ENCODE measurements at regions not wholly inside any gene's neighbourhood (a gene's known extent, or its start where the extent isn't known, plus 50 kb on each side); places are given as distances from the start of the nearest gene placed in this dataset.

DNA sequence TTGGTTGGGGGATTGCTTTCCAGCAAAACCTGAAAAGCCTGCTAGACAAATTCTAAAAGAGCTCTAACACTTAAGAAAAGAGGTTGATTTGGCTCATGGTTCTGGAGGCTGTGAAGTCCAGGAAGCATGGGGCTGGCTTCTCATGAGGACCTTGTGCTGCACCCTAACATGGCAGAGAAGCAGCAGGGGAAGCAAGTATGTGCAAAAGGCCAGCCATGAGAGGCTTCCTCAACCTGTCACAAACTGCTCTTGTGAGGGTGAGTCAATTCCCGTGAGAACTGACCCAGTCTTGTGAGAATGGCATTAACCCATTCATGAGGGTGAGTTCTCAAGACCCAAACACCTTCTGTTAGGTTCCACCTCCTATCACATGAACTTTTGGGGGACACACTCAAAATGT lies 54.3 kb upstream of the IGFBP3 start:
- no peak for TF ChIP-seq NANOG (IDR thresholded peaks at IDR 0.05; ENCODE audit: borderline replicate concordance)
- TF ChIP-seq CREB1 (CRISPR knock-in tag; IDR thresholded peaks at IDR 0.05; ENCODE audit: low read depth), result no peak
- no peak for TF ChIP-seq ZNF114 (CRISPR knock-in tag; IDR thresholded peaks at IDR 0.05)
- TF ChIP-seq JUNB (IDR thresholded peaks at IDR 0.05; ENCODE audit: unreplicated experiment), result no peak
- TF ChIP-seq CTCF (conservative IDR thresholded peaks at IDR 0.05; ENCODE audit: low read depth in 2 of 2), result no peak
- TF ChIP-seq STAT1 (IDR thresholded peaks at IDR 0.05; ENCODE audit: unreplicated experiment), result no peak
- TF ChIP-seq POLR2AphosphoS5 (IDR thresholded peaks at IDR 0.05; ENCODE audit: low read depth), result no peak
- no peak for TF ChIP-seq EZH2phosphoT487 (IDR thresholded peaks at IDR 0.05; ENCODE audit: unreplicated experiment)
- TF ChIP-seq, protein P1, sequence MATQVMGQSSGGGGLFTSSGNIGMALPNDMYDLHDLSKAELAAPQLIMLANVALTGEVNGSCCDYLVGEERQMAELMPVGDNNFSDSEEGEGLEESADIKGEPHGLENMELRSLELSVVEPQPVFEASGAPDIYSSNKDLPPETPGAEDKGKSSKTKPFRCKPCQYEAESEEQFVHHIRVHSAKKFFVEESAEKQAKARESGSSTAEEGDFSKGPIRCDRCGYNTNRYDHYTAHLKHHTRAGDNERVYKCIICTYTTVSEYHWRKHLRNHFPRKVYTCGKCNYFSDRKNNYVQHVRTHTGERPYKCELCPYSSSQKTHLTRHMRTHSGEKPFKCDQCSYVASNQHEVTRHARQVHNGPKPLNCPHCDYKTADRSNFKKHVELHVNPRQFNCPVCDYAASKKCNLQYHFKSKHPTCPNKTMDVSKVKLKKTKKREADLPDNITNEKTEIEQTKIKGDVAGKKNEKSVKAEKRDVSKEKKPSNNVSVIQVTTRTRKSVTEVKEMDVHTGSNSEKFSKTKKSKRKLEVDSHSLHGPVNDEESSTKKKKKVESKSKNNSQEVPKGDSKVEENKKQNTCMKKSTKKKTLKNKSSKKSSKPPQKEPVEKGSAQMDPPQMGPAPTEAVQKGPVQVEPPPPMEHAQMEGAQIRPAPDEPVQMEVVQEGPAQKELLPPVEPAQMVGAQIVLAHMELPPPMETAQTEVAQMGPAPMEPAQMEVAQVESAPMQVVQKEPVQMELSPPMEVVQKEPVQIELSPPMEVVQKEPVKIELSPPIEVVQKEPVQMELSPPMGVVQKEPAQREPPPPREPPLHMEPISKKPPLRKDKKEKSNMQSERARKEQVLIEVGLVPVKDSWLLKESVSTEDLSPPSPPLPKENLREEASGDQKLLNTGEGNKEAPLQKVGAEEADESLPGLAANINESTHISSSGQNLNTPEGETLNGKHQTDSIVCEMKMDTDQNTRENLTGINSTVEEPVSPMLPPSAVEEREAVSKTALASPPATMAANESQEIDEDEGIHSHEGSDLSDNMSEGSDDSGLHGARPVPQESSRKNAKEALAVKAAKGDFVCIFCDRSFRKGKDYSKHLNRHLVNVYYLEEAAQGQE (IDR thresholded peaks at IDR 0.05; ENCODE audit: unreplicated experiment), result no peak
- TF ChIP-seq, protein P2, sequence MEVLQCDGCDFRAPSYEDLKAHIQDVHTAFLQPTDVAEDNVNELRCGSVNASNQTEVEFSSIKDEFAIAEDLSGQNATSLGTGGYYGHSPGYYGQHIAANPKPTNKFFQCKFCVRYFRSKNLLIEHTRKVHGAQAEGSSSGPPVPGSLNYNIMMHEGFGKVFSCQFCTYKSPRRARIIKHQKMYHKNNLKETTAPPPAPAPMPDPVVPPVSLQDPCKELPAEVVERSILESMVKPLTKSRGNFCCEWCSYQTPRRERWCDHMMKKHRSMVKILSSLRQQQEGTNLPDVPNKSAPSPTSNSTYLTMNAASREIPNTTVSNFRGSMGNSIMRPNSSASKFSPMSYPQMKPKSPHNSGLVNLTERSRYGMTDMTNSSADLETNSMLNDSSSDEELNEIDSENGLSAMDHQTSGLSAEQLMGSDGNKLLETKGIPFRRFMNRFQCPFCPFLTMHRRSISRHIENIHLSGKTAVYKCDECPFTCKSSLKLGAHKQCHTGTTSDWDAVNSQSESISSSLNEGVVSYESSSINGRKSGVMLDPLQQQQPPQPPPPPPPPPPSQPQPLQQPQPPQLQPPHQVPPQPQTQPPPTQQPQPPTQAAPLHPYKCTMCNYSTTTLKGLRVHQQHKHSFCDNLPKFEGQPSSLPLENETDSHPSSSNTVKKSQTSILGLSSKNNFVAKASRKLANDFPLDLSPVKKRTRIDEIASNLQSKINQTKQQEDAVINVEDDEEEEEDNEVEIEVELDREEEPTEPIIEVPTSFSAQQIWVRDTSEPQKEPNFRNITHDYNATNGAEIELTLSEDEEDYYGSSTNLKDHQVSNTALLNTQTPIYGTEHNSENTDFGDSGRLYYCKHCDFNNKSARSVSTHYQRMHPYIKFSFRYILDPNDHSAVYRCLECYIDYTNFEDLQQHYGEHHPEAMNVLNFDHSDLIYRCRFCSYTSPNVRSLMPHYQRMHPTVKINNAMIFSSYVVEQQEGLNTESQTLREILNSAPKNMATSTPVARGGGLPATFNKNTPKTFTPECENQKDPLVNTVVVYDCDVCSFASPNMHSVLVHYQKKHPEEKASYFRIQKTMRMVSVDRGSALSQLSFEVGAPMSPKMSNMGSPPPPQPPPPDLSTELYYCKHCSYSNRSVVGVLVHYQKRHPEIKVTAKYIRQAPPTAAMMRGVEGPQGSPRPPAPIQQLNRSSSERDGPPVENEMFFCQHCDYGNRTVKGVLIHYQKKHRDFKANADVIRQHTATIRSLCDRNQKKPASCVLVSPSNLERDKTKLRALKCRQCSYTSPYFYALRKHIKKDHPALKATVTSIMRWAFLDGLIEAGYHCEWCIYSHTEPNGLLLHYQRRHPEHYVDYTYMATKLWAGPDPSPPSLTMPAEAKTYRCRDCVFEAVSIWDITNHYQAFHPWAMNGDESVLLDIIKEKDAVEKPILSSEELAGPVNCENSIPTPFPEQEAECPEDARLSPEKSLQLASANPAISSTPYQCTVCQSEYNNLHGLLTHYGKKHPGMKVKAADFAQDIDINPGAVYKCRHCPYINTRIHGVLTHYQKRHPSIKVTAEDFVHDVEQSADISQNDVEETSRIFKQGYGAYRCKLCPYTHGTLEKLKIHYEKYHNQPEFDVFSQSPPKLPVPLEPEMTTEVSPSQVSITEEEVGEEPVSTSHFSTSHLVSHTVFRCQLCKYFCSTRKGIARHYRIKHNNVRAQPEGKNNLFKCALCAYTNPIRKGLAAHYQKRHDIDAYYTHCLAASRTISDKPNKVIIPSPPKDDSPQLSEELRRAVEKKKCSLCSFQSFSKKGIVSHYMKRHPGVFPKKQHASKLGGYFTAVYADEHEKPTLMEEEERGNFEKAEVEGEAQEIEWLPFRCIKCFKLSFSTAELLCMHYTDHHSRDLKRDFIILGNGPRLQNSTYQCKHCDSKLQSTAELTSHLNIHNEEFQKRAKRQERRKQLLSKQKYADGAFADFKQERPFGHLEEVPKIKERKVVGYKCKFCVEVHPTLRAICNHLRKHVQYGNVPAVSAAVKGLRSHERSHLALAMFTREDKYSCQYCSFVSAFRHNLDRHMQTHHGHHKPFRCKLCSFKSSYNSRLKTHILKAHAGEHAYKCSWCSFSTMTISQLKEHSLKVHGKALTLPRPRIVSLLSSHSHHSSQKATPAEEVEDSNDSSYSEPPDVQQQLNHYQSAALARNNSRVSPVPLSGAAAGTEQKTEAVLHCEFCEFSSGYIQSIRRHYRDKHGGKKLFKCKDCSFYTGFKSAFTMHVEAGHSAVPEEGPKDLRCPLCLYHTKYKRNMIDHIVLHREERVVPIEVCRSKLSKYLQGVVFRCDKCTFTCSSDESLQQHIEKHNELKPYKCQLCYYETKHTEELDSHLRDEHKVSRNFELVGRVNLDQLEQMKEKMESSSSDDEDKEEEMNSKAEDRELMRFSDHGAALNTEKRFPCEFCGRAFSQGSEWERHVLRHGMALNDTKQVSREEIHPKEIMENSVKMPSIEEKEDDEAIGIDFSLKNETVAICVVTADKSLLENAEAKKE (CRISPR knock-in tag; IDR thresholded peaks at IDR 0.05), result no peak
- TF ChIP-seq, protein P3, sequence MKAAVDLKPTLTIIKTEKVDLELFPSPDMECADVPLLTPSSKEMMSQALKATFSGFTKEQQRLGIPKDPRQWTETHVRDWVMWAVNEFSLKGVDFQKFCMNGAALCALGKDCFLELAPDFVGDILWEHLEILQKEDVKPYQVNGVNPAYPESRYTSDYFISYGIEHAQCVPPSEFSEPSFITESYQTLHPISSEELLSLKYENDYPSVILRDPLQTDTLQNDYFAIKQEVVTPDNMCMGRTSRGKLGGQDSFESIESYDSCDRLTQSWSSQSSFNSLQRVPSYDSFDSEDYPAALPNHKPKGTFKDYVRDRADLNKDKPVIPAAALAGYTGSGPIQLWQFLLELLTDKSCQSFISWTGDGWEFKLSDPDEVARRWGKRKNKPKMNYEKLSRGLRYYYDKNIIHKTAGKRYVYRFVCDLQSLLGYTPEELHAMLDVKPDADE (IDR thresholded peaks at IDR 0.05), result no peak
- TF ChIP-seq ZNF331 (CRISPR knock-in tag; IDR thresholded peaks at IDR 0.05; ENCODE audit: low read depth), result no peak
- no peak for TF ChIP-seq EZH2 (IDR thresholded peaks at IDR 0.05; ENCODE audit: low read depth, unreplicated experiment)
- no peak for ATAC-seq
- H2AFZ ChIP-seq, result no peak overlapping the region
- no peak overlapping the region for H3K4me3 Mint-ChIP-seq
- no peak overlapping the region for H3K4me2 ChIP-seq
- no peaks in the 10 kb centered on the region for H4K20me1 ChIP-seq (replicated peaks; ENCODE audit: insufficient read depth)
- no peak for DNase-seq (ENCODE audit: low spot score)
- peaks cover 5% of the 10 kb centered on the region; the same call in 1 of the 3 replicates for H3K36me3 Mint-ChIP-seq (ENCODE audit: low read depth)
- no peaks in the 10 kb centered on the region for H3K9me2 ChIP-seq (ENCODE audit: insufficient read depth)
- H3F3A ChIP-seq (replicated peaks; ENCODE audit: low read depth), result no peaks in the 10 kb centered on the region
- peaks cover 11% of the 10 kb centered on the region for H3K4me1 Mint-ChIP-seq
- peaks cover 14% of the 10 kb centered on the region for H3K9me3 Mint-ChIP-seq
- no peaks in the 10 kb centered on the region for H3K79me2 ChIP-seq (replicated peaks; ENCODE audit: insufficient read depth)
- H3K27ac Mint-ChIP-seq, result no peak overlapping the region
- no peak overlapping the region for H3K27ac ChIP-seq (ENCODE audit: low read depth)
- peaks cover 8% of the 10 kb centered on the region for H3K27me3 Mint-ChIP-seq (ENCODE audit: insufficient read depth, low read depth, poor library complexity)
- no peaks in the 10 kb centered on the region for H3K36me3 ChIP-seq (ENCODE audit: insufficient read depth)
- H3K27me3 ChIP-seq (ENCODE audit: insufficient read depth), result no peaks in the 10 kb centered on the region
- no peak overlapping the region for H3K4me3 ChIP-seq
- peaks cover 4% of the 10 kb centered on the region for H3K4me1 ChIP-seq (ENCODE audit: insufficient read depth)
